GM23338 (cell line): ENCODE measurements at regions not wholly inside any gene's neighbourhood (a gene's known extent, or its start where the extent isn't known, plus 50 kb on each side); places are given as distances from the start of the nearest gene placed in this dataset.

ENCODE experiments used
- ATAC-seq: fragments of 200-7000 bp; cut with Tn5 transposase; 3 replicates; pipeline ENCODE4 v1.9.1; 2020
- DNase-seq: peaks from one replicate; pipeline ENCODE4 v3.0.0-alpha.2; 2015; ENCODE audit warnings: low spot score
- H2AFZ ChIP-seq: fragments of 200-600 bp; sonication (generic); 2 replicates; pipeline ENCODE4 v1.8.0; 2016; ENCODE audit warnings: antibody characterized with exemption, mild to moderate bottlenecking, moderate library complexity
- H3F3A ChIP-seq: fragments of 200-600 bp; sonication (generic); replicated peaks from 2 replicates; pipeline ENCODE4 v1.8.0; 2017; ENCODE audit warnings: antibody characterized with exemption, mixed run types, low read depth
- H3K27ac ChIP-seq: fragments of 200-600 bp; sonication (generic); 2 replicates; pipeline ENCODE4 v1.6.1; 2016; ENCODE audit warnings: low read depth
- H3K27me3 ChIP-seq: fragments of 200-600 bp; sonication (generic); 2 replicates; pipeline ENCODE4 v1.8.0; 2016; ENCODE audit warnings: mild to moderate bottlenecking, mixed run types, moderate library complexity; ENCODE audit not compliant: insufficient read depth
- H3K36me3 ChIP-seq: fragments of 200-600 bp; sonication (generic); 2 replicates; pipeline ENCODE4 v1.8.0; 2016; ENCODE audit warnings: mild to moderate bottlenecking; ENCODE audit not compliant: insufficient read depth
- H3K4me1 ChIP-seq: fragments of 200-600 bp; sonication (generic); 2 replicates; pipeline ENCODE4 v1.8.0; 2016; ENCODE audit warnings: mild to moderate bottlenecking, moderate library complexity; ENCODE audit not compliant: insufficient read depth
- H3K4me2 ChIP-seq: fragments of 200-600 bp; sonication (generic); 2 replicates; pipeline ENCODE4 v1.7.1; 2017; ENCODE audit warnings: mixed run types
- H3K4me3 ChIP-seq: fragments of 200-600 bp; sonication (generic); 2 replicates; pipeline ENCODE4 v1.6.1; 2016; ENCODE audit warnings: mixed run types
- H3K79me2 ChIP-seq: fragments of 200-600 bp; sonication (generic); replicated peaks from 2 replicates; pipeline ENCODE4 v1.8.0; 2017; ENCODE audit warnings: mild to moderate bottlenecking; ENCODE audit not compliant: insufficient read depth
- H3K9me2 ChIP-seq: fragments of 200-600 bp; sonication (generic); 2 replicates; pipeline ENCODE4 v1.8.0; 2017; ENCODE audit not compliant: insufficient read depth
- H4K20me1 ChIP-seq: fragments of 200-600 bp; sonication (generic); replicated peaks from 2 replicates; pipeline ENCODE4 v1.8.0; 2017; ENCODE audit warnings: mild to moderate bottlenecking; ENCODE audit not compliant: insufficient read depth
- H3K27ac Mint-ChIP-seq: 2 replicates; pipeline ENCODE4 v1.8.0; 2020; ENCODE audit warnings: inconsistent platforms, mild to moderate bottlenecking, moderate library complexity, mixed read lengths
- H3K27me3 Mint-ChIP-seq: 3 replicates; pipeline ENCODE4 v1.8.0; 2022; ENCODE audit warnings: low read depth, mild to moderate bottlenecking, moderate library complexity, mixed read lengths, inconsistent platforms; ENCODE audit not compliant: insufficient read depth, poor library complexity
- H3K36me3 Mint-ChIP-seq: 3 replicates; pipeline ENCODE4 v1.8.0; 2021; ENCODE audit warnings: low read depth, mild to moderate bottlenecking, inconsistent platforms, moderate library complexity, mixed read lengths
- H3K4me1 Mint-ChIP-seq: 3 replicates; pipeline ENCODE4 v1.8.0; 2020; ENCODE audit warnings: mild to moderate bottlenecking, inconsistent platforms, mixed read lengths
- H3K4me3 Mint-ChIP-seq: 3 replicates; pipeline ENCODE4 v1.8.0; 2021; ENCODE audit warnings: moderate library complexity, mild to moderate bottlenecking, inconsistent platforms, mixed read lengths
- H3K9me3 Mint-ChIP-seq: 3 replicates; pipeline ENCODE4 v1.8.0; 2020; ENCODE audit warnings: moderate library complexity, mild to moderate bottlenecking, inconsistent platforms, mixed read lengths
- EZH2phosphoT487 ChIP-seq: fragments of 200-600 bp; sonication (generic); IDR thresholded peaks from one replicate; pipeline ENCODE4 v1.8.1; 2018; ENCODE audit warnings: antibody characterized with exemption; ENCODE audit not compliant: unreplicated experiment
- JUNB ChIP-seq: IDR thresholded peaks from one replicate; pipeline ENCODE4 v1.6.1; 2016; ENCODE audit warnings: antibody characterized with exemption; ENCODE audit not compliant: unreplicated experiment
- POLR2AphosphoS5 ChIP-seq: IDR thresholded peaks from 2 replicates; pipeline ENCODE4 v1.6.1; 2016; ENCODE audit warnings: antibody characterized with exemption, low read depth
- ZNF114 ChIP-seq: fragments of 250-450 bp; sonication (Bioruptor Pico); IDR thresholded peaks from 2 replicates; pipeline ENCODE4 v1.5.0; 2020; ENCODE audit warnings: mild to moderate bottlenecking, moderate library complexity
- ZNF331 ChIP-seq: fragments of 250-450 bp; sonication (Bioruptor Pico); IDR thresholded peaks from 2 replicates; pipeline ENCODE4 v1.5.0; 2020; ENCODE audit warnings: low read depth, mild to moderate bottlenecking, moderate library complexity
- TF ChIP-seq, protein P1 (sequence below): fragments of 250-450 bp; sonication (Bioruptor Pico); IDR thresholded peaks from 2 replicates; pipeline ENCODE4 v1.5.0; 2020; ENCODE audit warnings: mild to moderate bottlenecking, moderate library complexity
- TF ChIP-seq, protein P2 (sequence below): IDR thresholded peaks from one replicate; pipeline ENCODE4 v1.6.1; 2018; ENCODE audit warnings: antibody characterized with exemption; ENCODE audit not compliant: unreplicated experiment

DNA sequence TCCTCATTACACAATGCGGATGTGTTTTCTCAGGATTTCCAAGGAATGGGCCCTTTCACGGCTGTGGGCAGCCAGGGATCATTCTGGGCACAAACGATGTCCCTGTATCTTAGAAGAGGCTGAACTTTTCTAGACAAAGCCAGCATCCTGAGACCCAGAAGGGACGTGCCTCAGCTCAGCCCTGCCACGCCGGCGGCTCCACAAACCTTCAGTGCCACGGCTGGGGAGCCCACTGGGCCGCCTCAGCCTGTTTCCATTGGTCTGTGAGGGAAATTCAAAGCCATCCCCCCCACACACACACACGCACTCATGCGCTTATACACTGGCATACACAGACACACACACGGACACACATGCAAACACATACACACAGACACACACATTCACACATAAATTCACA, 344.9 kb upstream of the MKI67 start (continued):
- TF ChIP-seq, protein P1, sequence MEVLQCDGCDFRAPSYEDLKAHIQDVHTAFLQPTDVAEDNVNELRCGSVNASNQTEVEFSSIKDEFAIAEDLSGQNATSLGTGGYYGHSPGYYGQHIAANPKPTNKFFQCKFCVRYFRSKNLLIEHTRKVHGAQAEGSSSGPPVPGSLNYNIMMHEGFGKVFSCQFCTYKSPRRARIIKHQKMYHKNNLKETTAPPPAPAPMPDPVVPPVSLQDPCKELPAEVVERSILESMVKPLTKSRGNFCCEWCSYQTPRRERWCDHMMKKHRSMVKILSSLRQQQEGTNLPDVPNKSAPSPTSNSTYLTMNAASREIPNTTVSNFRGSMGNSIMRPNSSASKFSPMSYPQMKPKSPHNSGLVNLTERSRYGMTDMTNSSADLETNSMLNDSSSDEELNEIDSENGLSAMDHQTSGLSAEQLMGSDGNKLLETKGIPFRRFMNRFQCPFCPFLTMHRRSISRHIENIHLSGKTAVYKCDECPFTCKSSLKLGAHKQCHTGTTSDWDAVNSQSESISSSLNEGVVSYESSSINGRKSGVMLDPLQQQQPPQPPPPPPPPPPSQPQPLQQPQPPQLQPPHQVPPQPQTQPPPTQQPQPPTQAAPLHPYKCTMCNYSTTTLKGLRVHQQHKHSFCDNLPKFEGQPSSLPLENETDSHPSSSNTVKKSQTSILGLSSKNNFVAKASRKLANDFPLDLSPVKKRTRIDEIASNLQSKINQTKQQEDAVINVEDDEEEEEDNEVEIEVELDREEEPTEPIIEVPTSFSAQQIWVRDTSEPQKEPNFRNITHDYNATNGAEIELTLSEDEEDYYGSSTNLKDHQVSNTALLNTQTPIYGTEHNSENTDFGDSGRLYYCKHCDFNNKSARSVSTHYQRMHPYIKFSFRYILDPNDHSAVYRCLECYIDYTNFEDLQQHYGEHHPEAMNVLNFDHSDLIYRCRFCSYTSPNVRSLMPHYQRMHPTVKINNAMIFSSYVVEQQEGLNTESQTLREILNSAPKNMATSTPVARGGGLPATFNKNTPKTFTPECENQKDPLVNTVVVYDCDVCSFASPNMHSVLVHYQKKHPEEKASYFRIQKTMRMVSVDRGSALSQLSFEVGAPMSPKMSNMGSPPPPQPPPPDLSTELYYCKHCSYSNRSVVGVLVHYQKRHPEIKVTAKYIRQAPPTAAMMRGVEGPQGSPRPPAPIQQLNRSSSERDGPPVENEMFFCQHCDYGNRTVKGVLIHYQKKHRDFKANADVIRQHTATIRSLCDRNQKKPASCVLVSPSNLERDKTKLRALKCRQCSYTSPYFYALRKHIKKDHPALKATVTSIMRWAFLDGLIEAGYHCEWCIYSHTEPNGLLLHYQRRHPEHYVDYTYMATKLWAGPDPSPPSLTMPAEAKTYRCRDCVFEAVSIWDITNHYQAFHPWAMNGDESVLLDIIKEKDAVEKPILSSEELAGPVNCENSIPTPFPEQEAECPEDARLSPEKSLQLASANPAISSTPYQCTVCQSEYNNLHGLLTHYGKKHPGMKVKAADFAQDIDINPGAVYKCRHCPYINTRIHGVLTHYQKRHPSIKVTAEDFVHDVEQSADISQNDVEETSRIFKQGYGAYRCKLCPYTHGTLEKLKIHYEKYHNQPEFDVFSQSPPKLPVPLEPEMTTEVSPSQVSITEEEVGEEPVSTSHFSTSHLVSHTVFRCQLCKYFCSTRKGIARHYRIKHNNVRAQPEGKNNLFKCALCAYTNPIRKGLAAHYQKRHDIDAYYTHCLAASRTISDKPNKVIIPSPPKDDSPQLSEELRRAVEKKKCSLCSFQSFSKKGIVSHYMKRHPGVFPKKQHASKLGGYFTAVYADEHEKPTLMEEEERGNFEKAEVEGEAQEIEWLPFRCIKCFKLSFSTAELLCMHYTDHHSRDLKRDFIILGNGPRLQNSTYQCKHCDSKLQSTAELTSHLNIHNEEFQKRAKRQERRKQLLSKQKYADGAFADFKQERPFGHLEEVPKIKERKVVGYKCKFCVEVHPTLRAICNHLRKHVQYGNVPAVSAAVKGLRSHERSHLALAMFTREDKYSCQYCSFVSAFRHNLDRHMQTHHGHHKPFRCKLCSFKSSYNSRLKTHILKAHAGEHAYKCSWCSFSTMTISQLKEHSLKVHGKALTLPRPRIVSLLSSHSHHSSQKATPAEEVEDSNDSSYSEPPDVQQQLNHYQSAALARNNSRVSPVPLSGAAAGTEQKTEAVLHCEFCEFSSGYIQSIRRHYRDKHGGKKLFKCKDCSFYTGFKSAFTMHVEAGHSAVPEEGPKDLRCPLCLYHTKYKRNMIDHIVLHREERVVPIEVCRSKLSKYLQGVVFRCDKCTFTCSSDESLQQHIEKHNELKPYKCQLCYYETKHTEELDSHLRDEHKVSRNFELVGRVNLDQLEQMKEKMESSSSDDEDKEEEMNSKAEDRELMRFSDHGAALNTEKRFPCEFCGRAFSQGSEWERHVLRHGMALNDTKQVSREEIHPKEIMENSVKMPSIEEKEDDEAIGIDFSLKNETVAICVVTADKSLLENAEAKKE = no peak
- no peak for TF ChIP-seq ZNF331 (CRISPR knock-in tag)
- no peak for TF ChIP-seq EZH2phosphoT487
- TF ChIP-seq, protein P2, sequence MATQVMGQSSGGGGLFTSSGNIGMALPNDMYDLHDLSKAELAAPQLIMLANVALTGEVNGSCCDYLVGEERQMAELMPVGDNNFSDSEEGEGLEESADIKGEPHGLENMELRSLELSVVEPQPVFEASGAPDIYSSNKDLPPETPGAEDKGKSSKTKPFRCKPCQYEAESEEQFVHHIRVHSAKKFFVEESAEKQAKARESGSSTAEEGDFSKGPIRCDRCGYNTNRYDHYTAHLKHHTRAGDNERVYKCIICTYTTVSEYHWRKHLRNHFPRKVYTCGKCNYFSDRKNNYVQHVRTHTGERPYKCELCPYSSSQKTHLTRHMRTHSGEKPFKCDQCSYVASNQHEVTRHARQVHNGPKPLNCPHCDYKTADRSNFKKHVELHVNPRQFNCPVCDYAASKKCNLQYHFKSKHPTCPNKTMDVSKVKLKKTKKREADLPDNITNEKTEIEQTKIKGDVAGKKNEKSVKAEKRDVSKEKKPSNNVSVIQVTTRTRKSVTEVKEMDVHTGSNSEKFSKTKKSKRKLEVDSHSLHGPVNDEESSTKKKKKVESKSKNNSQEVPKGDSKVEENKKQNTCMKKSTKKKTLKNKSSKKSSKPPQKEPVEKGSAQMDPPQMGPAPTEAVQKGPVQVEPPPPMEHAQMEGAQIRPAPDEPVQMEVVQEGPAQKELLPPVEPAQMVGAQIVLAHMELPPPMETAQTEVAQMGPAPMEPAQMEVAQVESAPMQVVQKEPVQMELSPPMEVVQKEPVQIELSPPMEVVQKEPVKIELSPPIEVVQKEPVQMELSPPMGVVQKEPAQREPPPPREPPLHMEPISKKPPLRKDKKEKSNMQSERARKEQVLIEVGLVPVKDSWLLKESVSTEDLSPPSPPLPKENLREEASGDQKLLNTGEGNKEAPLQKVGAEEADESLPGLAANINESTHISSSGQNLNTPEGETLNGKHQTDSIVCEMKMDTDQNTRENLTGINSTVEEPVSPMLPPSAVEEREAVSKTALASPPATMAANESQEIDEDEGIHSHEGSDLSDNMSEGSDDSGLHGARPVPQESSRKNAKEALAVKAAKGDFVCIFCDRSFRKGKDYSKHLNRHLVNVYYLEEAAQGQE = no peak

DNA sequence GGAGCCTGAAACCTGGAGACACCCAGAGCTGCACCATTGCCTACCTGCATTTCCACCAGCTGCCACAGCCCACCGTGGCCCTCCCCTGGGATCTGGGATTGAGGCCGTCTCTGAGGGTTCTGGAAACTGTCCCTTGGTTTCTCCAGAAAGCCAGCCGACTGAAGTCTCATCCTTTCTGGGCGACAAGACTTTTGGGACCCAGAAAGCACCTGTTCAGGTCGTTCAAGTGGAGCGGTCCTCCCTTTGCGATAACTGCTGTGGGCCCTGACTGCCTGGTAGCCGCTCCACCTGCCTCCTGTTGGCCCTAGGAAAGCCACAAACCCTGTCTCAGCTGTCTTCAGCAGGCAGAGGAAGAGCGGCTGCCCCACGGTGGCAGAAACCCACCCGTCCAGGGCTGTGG, 346.0 kb upstream of the MKI67 start:
- Mint-ChIP-seq H3K36me3 (no peaks in the 10 kb centered on the region), H3K4me1 (peaks cover under 1% of the 10 kb centered on the region), H3K9me3 (no peaks in the 10 kb centered on the region), H3K4me3 (no peak overlapping the region), H3K27ac (no peak overlapping the region), H3K27me3 (peaks cover 2% of the 10 kb centered on the region)
- ATAC-seq (no peak), DNase-seq (no peak)
- H3K9me2 ChIP-seq = 0 out of 2 replicates have a peak, but pooled peaks cover 3% of the 10 kb centered on the region
- no peak overlapping the region for H3K4me2 ChIP-seq
- no peak overlapping the region for H3K27ac ChIP-seq
- no peaks in the 10 kb centered on the region for H3K27me3 ChIP-seq
- H2AFZ ChIP-seq = no peak overlapping the region
- H3K4me1 ChIP-seq = no peaks in the 10 kb centered on the region
- no peaks in the 10 kb centered on the region for H3K79me2 ChIP-seq
- H4K20me1 ChIP-seq = no peaks in the 10 kb centered on the region
- H3K36me3 ChIP-seq = no peaks in the 10 kb centered on the region
- H3F3A ChIP-seq = no peaks in the 10 kb centered on the region
- no peak overlapping the region for H3K4me3 ChIP-seq
- TF ChIP-seq ZNF114 (CRISPR knock-in tag) = no peak
- TF ChIP-seq EZH2phosphoT487 = no peak
- TF ChIP-seq, protein P1 = no peak
- TF ChIP-seq POLR2AphosphoS5 = no peak
- no peak for TF ChIP-seq JUNB
